NCI-H2029 treated with DMSO at 0.1 percent for 48 hours (cell line): ENCODE measurements at regions not wholly inside any gene's neighbourhood (a gene's known extent, or its start where the extent isn't known, plus 50 kb on each side); places are given as distances from the start of the nearest gene placed in this dataset.

Source experiments
- DNase-seq: peaks from one replicate; lab custom pipeline; 2025; lab: John Stamatoyannopoulos, UW

DNA sequence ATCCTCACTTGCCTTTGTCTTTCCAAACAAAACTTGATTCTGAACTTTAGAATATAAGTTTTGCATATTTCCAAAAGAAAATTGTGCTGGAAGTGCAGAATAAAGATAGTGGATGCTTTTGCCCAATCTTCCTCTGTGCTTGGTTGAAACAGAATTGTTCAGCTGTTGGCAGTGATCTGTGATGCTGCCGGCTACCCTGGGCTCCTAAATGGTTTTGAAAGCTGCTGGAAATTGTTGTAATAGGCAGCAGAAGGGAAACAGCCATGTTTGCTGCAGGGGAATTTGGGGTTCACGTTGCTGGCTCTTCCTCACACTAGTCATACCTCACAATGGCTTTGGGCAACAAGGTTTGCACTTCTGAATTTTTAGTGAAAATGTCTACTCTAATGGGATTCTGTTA is 398.0 kb downstream of the RAPGEF2 start:
- DNase-seq = no peak

GRCh38 chr4:159503236-159504008 is 400.5 kb downstream of the RAPGEF2 start:
- no peak for DNase-seq

GRCh38 chr4:159504684-159505083 is 401.8 kb downstream of the RAPGEF2 start:
- no peak for DNase-seq

- no peak for DNase-seq
Measured at GRCh38 chr4:159505266-159505975, 402.5 kb downstream of the RAPGEF2 start.

GRCh38 chr4:159506801-159507517 is 404.1 kb downstream of the RAPGEF2 start:
- DNase-seq = no peak

DNA sequence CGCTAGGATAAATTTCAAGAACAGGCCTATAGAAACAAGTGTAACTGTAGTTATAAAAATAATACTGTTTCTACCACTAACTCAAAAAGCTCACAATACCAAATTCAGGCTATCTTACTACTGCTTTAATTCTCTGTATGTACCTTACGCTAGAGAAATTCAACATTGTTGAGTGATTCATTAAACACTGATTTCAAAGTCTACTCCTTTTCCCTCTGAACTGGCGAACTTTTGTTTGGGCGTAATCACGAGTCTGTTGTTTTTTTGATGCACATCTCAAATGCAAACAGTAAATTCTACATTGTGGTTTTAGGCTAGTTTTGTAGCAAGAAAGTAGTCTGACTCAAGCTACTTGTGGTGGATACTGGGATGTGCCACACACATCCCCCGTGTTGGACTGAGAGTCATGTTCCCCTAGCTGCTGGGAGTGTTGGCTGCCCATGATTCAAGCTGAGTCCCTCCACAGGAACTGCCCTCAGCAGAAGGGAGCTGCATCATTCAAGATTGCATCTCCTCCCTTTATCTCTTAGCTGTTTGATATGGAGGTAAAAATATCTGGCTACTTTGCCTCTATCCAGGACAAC is 406.1 kb downstream of the RAPGEF2 start:
- DNase-seq = no peak

GRCh38 chr4:159512348-159512747 is 409.5 kb downstream of the RAPGEF2 start:
- DNase-seq = no peak

DNA sequence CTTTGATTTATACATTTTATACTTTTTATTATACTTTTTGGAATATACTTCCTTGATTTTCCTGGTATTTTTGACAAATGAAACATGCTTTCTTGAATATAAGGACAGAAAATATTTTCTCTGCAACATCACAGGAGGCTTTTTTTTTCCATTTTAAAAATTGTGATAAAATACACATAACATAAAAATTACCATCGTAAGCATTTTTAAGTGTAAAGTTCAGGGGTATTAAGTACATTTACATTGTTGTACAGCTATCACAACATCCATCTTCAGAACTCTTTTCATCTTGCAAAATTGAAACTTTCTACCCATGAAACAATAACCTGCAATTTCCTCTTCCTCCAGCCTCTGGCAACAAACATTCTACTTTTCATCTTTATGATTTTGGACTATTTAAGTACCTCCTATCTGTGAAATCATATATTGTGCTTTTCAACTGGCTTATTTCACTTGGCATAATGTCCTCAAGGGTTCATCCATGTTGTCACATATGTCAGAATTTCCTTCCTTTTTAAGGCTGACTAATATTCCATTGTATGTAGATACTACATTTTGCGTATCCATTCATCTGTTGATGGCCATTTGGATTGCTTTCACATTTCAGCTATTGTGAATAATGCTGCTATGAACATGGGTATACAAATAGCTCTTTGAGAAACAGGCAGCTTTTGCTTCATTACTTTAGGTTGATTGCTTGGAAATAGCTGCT is 412.6 kb downstream of the RAPGEF2 start:
- DNase-seq = no peak

DNA sequence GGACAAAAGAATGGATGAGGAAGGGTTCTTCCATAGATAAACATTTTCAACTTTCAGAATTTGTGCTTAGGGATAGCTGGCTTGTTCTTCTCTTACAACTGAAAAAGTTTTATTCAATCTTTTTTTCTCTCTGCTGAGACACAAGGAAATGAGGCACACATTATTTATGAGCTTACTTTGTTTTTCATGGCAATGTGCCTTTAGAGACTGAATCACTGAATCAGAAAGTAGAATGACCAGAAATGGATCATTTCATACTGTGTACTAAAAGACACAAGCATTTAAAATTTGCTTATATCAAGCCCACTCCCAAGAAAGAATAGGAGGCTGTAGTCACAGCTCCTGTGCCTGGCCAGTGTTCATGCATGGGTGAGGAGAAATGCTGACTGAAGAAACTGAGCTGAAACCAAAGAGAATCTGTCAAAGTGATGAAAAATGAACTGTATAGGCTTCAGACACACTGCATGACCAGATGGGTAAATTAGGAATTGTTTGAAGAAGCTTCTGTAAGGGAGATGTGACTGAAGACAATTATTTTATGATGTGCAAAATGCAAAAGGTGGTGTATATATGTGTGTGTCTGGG is 413.8 kb downstream of the RAPGEF2 start:
- DNase-seq = no peak

DNA sequence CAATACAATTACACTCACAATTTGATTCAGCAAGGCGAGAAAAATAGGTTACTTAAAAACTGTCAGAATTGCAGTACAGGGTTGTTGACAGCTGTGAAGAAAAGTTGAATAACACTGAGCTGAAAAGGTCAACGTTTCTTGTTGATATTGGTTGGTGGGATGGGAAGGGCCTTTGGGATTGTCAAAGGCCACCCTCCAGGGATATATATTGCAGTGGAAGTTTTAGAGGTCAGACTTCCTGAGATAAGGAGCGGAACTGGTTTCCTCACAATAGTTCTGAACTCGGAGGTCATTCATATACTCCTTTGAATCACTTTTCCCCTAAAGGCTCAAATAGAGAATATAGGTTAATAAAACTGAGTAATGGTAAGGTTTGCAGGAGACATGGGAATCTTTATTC is 417.2 kb downstream of the RAPGEF2 start:
- no peak for DNase-seq

GRCh38 chr4:159526172-159526571 is 423.3 kb downstream of the RAPGEF2 start:
- DNase-seq = no peak

DNA sequence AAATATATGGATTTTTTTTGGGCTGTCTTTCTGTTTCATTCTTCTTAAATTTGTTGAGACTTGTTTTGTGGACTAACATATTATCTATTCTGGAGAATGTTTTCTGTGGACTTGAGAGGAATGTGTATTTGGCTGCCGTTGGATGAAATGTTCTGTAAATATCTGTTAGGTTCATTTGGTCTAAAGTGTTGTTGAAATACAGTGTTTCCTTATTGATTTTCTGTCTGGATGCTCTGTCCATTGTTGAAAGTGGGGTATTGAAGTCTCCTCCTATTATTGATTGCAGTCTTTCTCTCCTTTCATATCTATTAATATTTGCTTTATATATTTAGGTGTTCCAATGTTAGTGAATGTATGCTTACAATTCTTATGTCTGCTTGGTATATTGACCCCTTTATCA is 431.8 kb downstream of the RAPGEF2 start:
- DNase-seq = no peak

DNA sequence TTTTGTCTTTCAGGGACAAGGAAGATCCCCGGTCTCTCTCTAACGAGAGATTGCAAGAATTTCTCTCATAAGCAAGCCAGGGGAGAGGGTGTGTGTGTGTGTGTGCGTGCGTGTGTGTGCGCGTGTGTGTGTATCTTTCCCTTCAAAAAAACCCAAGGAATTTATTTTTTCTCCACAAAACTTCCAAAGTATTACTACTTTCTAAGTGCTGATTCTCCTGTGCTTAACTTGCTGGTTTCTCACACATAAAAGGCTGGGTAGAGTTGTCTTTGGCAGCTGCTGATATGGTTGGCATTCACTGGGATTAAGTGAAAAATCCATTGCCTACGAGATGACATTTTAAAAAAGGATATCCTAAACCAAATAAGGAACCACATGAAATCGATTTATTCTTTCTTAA is 435.7 kb downstream of the RAPGEF2 start:
- DNase-seq = no peak

DNA sequence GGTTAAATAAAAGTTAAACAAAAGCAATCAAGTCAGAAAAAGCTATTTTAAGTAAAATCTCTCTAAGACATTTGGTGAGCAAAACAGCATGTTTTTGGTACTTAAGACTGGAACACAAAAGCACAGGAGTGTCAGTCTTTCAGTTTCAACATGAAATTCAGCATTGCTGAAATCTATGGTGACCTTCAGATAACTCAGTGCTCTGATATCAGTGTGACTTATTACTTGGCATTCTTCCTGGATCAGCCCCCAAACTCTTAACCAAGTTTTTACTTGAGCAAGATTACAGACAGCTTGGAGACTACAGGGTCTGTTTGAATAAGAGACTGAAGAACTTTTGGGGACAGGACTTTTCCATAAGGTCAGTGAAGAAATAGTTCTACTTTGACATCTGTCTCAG is 437.2 kb downstream of the RAPGEF2 start:
- DNase-seq = no peak

DNA sequence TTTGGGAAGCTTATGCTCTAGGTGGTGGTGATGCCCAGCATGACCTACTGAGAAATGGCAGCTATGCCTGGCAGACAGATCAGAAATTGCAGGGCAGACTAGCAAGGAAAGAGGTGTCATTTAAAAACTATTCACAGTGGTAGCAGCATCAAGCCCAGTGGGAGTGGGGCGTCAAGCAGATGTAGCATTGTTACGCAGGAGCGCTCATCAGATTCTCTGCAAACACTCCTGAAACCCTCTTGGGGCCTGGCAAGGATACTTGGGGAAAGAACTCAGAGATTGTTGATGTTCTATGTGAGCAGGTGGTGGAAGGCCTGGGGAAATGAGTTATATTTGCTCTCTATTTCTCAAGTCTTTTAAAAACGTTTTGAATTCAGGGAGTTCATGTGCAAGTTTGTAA is 437.6 kb downstream of the RAPGEF2 start:
- no peak for DNase-seq

- no peak for DNase-seq
Measured at GRCh38 chr4:159541143-159541542, 438.3 kb downstream of the RAPGEF2 start.

- DNase-seq = no peak
Measured at GRCh38 chr4:159542296-159542695, 439.4 kb downstream of the RAPGEF2 start.

DNA sequence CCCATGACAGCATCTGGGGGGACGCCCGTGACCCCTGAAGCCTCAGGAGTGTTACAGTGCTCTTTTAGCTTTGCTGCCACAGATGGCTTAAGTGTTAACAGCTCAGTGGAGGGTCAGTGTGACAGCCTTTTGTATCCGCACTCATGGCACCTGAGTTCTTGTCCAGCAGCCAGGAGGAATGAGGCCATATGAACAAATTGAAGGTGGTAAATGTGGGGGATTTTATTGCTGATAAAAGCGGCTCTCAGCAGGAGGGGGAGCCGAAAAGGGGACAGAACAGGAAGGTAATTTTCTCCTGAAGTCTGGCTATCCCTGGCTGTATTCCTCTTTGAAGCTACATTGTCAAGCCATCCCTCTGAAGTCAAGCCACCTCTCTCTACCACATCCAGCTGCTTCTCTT is 441.0 kb downstream of the RAPGEF2 start:
- DNase-seq = no peak

DNA sequence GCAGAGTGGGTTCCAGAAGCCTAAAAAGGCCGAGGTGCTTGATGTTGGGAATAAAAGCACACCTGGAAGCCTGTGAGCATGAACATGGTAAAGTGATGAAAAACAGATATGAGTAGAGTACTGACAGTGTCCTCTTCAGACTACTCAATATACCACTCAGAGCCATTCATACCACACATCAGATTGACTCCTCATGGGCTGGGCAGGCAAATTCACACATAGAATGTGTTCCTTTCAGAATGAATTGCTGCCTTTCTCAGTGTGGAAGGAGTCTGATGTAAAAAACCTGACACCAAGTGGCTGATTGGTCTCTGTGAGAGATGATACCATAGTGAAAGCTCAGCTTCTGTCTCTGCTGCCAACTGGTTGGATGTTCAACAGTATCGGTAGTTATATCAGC is 442.7 kb downstream of the RAPGEF2 start:
- DNase-seq = no peak

- DNase-seq = no peak
Measured at GRCh38 chr4:159547645-159548308, 444.9 kb downstream of the RAPGEF2 start.

DNA sequence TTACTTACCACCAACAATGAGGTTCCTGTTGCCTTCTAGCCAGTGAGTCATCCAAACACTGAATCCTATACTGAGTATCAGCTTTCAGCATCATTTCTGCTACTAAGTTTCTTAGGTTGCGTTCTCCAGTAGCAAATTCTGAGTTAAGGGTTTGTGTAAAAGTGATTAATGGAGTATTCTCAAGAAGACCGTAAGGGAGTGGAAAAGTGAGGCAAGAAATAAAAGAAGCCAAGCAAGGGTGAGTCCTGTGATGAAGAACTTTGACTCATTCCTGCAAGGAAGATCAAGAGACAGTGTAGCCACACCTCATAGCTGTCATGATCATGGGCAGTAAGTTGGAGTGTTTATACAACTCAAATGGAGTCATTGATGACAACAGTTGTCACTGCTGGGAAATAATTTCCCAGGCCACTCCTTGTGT is 446.2 kb downstream of the RAPGEF2 start:
- no peak for DNase-seq
